ENCODE measurements at regions not wholly inside any gene's neighbourhood (a gene's known extent, or its start where the extent isn't known, plus 50 kb on each side); places are given as distances from the start of the nearest gene placed in this dataset.

DNA sequence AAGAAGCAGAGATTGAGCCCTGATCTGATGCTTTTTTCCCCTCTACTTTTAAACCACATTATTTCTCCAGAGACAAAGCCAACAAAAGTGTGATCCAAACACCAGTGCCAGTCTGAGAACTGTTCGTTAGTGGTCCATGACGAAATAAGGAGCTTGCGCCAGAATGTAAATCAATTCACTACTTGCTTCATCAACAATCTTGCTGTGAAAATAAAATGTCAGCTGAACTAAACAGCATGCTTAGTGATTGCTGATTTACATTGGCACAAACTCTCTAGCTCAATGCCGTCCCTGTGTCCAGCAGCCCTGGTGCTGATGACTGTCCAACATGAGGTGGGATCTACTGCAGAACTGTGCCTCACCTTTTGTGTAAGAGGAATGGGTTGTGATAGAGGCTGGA is 71.3 kb downstream of the SOX3 start:
- TF ChIP-seq, protein P1, sequence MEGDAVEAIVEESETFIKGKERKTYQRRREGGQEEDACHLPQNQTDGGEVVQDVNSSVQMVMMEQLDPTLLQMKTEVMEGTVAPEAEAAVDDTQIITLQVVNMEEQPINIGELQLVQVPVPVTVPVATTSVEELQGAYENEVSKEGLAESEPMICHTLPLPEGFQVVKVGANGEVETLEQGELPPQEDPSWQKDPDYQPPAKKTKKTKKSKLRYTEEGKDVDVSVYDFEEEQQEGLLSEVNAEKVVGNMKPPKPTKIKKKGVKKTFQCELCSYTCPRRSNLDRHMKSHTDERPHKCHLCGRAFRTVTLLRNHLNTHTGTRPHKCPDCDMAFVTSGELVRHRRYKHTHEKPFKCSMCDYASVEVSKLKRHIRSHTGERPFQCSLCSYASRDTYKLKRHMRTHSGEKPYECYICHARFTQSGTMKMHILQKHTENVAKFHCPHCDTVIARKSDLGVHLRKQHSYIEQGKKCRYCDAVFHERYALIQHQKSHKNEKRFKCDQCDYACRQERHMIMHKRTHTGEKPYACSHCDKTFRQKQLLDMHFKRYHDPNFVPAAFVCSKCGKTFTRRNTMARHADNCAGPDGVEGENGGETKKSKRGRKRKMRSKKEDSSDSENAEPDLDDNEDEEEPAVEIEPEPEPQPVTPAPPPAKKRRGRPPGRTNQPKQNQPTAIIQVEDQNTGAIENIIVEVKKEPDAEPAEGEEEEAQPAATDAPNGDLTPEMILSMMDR (conservative IDR thresholded peaks at IDR 0.05; ENCODE audit: low read depth, low read length), result no peak
- Histone ChIP-seq H3K79me2 (ENCODE audit: insufficient read depth, low read depth) (no peaks in the 10 kb centered on the region), H3K27ac (no peak overlapping the region), H2AFZ (ENCODE audit: low read depth) (no peak overlapping the region), H3K36me3 (ENCODE audit: insufficient read depth) (no peaks in the 10 kb centered on the region), H4K20me1 (ENCODE audit: insufficient read depth) (no peaks in the 10 kb centered on the region), H3K4me1 (ENCODE audit: low read depth, poor library complexity, severe bottlenecking) (no peaks in the 10 kb centered on the region), H3K9ac (no peak overlapping the region), H3K27me3 (ENCODE audit: insufficient read depth, low read depth) (no peaks in the 10 kb centered on the region), H3K4me2 (no peak overlapping the region), H3K4me3 (IDR thresholded peaks at IDR 0.05; ENCODE audit: insufficient read depth, low read depth, low read length) (no peak overlapping the region)

GRCh38 chrX:140432346-140433175 is 72.3 kb downstream of the SOX3 start:
- Histone ChIP-seq H4K20me1 (ENCODE audit: insufficient read depth) (no peaks in the 10 kb centered on the region), H3K27ac (no peak overlapping the region), H2AFZ (ENCODE audit: low read depth) (no peak overlapping the region), H3K4me2 (no peak overlapping the region), H3K9ac (no peak overlapping the region), H3K4me1 (ENCODE audit: low read depth, poor library complexity, severe bottlenecking) (no peaks in the 10 kb centered on the region), H3K4me3 (IDR thresholded peaks at IDR 0.05; ENCODE audit: insufficient read depth, low read depth, low read length) (no peak overlapping the region), H3K79me2 (ENCODE audit: insufficient read depth, low read depth) (no peaks in the 10 kb centered on the region), H3K27me3 (ENCODE audit: insufficient read depth, low read depth) (no peaks in the 10 kb centered on the region), H3K36me3 (ENCODE audit: insufficient read depth) (no peaks in the 10 kb centered on the region)
- TF ChIP-seq, protein P1 (conservative IDR thresholded peaks at IDR 0.05; ENCODE audit: low read depth, low read length), result no peak

DNA sequence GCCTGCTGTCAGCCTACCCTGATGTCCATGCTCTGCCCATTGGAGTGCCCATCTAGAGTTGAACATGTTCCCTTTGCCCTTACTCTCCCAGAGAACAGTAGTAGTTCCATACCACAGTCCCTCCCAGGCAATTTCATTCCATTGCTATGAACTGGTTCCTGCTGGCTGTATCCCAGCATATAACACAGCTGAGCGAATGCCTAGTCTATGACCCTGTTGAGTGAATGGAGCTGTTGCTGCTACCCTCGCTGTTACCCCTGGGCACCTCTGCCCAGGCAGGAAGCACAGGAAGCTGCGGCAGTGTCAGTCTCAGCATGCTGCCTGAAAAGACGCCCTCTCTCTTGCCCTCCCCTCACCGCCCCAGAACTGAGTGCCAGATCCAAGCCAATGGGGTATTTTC is 73.3 kb downstream of the SOX3 start:
- H3K4me1 ChIP-seq (ENCODE audit: low read depth, poor library complexity, severe bottlenecking), result no peaks in the 10 kb centered on the region
- no peak overlapping the region for H3K4me2 ChIP-seq
- no peaks in the 10 kb centered on the region for H3K79me2 ChIP-seq (ENCODE audit: insufficient read depth, low read depth)
- no peaks in the 10 kb centered on the region for H3K36me3 ChIP-seq (ENCODE audit: insufficient read depth)
- no peak overlapping the region for H3K4me3 ChIP-seq (IDR thresholded peaks at IDR 0.05; ENCODE audit: insufficient read depth, low read depth, low read length)
- H2AFZ ChIP-seq (ENCODE audit: low read depth), result no peak overlapping the region
- no peak overlapping the region for H3K27ac ChIP-seq
- H3K27me3 ChIP-seq (ENCODE audit: insufficient read depth, low read depth), result no peaks in the 10 kb centered on the region
- H3K9ac ChIP-seq, result no peak overlapping the region
- no peaks in the 10 kb centered on the region for H4K20me1 ChIP-seq (ENCODE audit: insufficient read depth)
- TF ChIP-seq, protein P1 (conservative IDR thresholded peaks at IDR 0.05; ENCODE audit: low read depth, low read length), result no peak

DNA sequence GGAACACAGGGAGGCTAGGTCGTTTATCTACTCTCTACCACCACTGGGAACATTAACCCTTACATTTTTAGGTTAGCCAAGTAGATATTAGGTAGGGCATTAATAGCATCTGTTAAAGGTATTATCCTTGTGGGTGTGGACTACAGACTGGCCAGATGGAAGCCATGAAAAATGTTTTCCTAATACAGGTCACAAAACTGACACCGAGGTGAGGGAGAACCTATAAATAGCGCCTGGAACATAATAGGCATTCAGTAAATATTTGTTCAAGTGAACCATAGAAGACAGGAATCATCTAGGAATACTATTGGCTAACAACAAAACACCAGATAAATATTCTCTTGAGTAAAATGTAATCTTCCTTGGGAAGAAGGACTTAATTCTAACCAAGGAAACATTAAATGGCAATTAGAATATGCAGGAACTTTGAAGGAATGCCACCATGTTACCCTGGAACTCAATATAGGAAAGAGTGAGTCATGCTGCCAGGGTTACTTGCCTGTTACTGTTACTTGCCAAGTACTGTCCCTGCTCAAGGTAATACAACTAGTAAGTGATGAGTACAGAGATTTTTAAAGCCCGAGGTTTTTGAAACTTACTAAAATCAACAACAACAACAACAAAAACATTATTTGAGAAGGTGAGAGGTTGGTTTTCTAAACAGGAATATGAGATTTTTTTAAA is 79.0 kb downstream of the SOX3 start:
- H4K20me1 ChIP-seq (ENCODE audit: insufficient read depth), result no peaks in the 10 kb centered on the region

More for the DNA sequence above, 79.0 kb downstream of the SOX3 start:
- Histone ChIP-seq H3K36me3 (ENCODE audit: insufficient read depth) (no peaks in the 10 kb centered on the region), H3K4me2 (no peak overlapping the region), H3K4me1 (ENCODE audit: low read depth, poor library complexity, severe bottlenecking) (no peaks in the 10 kb centered on the region), H2AFZ (ENCODE audit: low read depth) (no peak overlapping the region), H3K9ac (no peak overlapping the region), H3K27me3 (ENCODE audit: insufficient read depth, low read depth) (no peaks in the 10 kb centered on the region), H3K79me2 (ENCODE audit: insufficient read depth, low read depth) (no peaks in the 10 kb centered on the region), H3K27ac (no peak overlapping the region), H3K4me3 (IDR thresholded peaks at IDR 0.05; ENCODE audit: insufficient read depth, low read depth, low read length) (no peak overlapping the region)
- TF ChIP-seq, protein P1 (conservative IDR thresholded peaks at IDR 0.05; ENCODE audit: low read depth, low read length), result no peak

Data from KMS-11 (cell line).